Glutamatergic neuron (in vitro differentiated cells): ENCODE measurements at regions not wholly inside any gene's neighbourhood (a gene's known extent, or its start where the extent isn't known, plus 50 kb on each side); places are given as distances from the start of the nearest gene placed in this dataset.
"Not testable (repeated sequence)": the region's sequence is repeated elsewhere in the genome, so short reads cannot be mapped to it uniquely, and the experiment has no call there.

ENCODE experiments used
- DNase-seq: peaks from one replicate; pipeline ENCODE4 v3.0.0; 2022
- H3K27ac Mint-ChIP-seq: one replicate; pipeline ENCODE4 v1.8.0; 2020; ENCODE audit warnings: mild to moderate bottlenecking, mixed read lengths, inconsistent platforms; ENCODE audit not compliant: unreplicated experiment
- H3K27me3 Mint-ChIP-seq: one replicate; pipeline ENCODE4 v1.8.0; 2020; ENCODE audit warnings: mild to moderate bottlenecking, moderate library complexity, mixed read lengths, inconsistent platforms; ENCODE audit not compliant: unreplicated experiment
- H3K36me3 Mint-ChIP-seq: one replicate; pipeline ENCODE4 v1.8.0; 2020; ENCODE audit warnings: mild to moderate bottlenecking, mixed read lengths, inconsistent platforms; ENCODE audit not compliant: unreplicated experiment
- H3K4me1 Mint-ChIP-seq: one replicate; pipeline ENCODE4 v1.8.0; 2020; ENCODE audit warnings: mild to moderate bottlenecking, low read depth, mixed read lengths, inconsistent platforms; ENCODE audit not compliant: unreplicated experiment
- H3K4me3 Mint-ChIP-seq: one replicate; pipeline ENCODE4 v1.8.0; 2020; ENCODE audit warnings: mild to moderate bottlenecking, mixed read lengths, inconsistent platforms; ENCODE audit not compliant: unreplicated experiment
- H3K9me3 Mint-ChIP-seq: one replicate; pipeline ENCODE4 v1.8.0; 2020; ENCODE audit warnings: mild to moderate bottlenecking, moderate library complexity, mixed read lengths, inconsistent platforms; ENCODE audit not compliant: unreplicated experiment
- CTCF ChIP-seq: fragments of 200-600 bp; sonication (generic); IDR thresholded peaks from one replicate; pipeline ENCODE4 v1.5.0; 2021; ENCODE audit not compliant: partially characterized antibody, unreplicated experiment

- Mint-ChIP-seq H3K4me3 (no peak overlapping the region), H3K36me3 (peaks cover 3% of the 10 kb centered on the region), H3K27me3 (no peaks in the 10 kb centered on the region), H3K4me1 (no peaks in the 10 kb centered on the region), H3K9me3 (peaks cover 1% of the 10 kb centered on the region), H3K27ac (no peak overlapping the region)
- DNase-seq: no peak
- no peak for TF ChIP-seq CTCF
These were observed 292.7 kb upstream of the ADARB2 start for GRCh38 chr10:2030046-2030445.

DNA sequence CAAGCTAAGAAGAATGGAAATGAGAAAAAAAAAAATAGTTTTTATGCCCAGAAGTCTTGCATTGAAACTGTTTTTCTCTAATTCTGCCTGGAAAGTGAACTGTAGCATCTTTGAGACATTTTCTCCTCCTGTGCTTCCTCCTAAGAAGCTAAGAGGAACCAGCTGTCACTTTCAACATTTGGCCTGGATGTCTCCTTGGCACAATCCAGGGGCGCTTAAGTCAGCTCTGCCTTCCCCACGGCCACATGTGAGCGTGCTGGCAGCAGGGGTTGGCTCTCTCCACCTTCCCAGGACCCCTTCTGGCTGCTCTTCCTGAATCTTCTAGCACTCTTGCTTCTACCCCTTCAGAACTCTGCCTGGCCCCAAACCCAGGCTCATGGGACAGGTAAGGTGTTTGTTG is 289.6 kb upstream of the ADARB2 start:
- H3K27ac Mint-ChIP-seq: no peak overlapping the region

DNA sequence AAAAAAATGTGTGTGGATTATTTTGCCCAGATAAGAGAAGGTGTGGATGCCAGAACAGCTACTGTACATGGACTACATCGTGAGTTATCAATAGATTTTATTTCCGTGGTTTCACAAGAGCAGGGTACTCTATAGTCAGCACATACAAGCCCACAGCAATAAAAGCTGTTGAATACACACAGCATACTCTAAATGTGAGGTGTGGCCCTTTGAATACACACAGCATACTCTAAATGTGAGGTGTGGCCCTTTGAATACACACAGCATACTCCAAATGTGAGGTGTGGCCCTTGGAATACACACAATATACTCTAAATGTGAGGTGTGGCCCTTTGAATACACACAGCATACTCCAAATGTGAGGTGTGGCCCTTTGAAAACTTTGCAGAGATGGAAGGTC is 287.4 kb upstream of the ADARB2 start:
- H3K36me3 Mint-ChIP-seq, H3K9me3 Mint-ChIP-seq, H3K27me3 Mint-ChIP-seq: not testable (repeated sequence)

More for the DNA sequence above, 289.6 kb upstream of the ADARB2 start:
- no peak for TF ChIP-seq CTCF
- Mint-ChIP-seq H3K27me3 (no peaks in the 10 kb centered on the region), H3K36me3 (no peaks in the 10 kb centered on the region), H3K9me3 (peaks cover 1% of the 10 kb centered on the region), H3K4me3 (no peak overlapping the region), H3K4me1 (no peaks in the 10 kb centered on the region)
- no peak for DNase-seq

GRCh38 chr10:2023687-2024086 is 286.4 kb upstream of the ADARB2 start:
- Mint-ChIP-seq H3K27ac (no peak overlapping the region), H3K4me3 (no peak overlapping the region), H3K9me3 (peaks cover 3% of the 10 kb centered on the region), H3K4me1 (no peaks in the 10 kb centered on the region), H3K27me3 (no peaks in the 10 kb centered on the region), H3K36me3 (no peaks in the 10 kb centered on the region)
- no peak for DNase-seq
- TF ChIP-seq CTCF: no peak

More for the DNA sequence above, 287.4 kb upstream of the ADARB2 start:
- not testable (repeated sequence) for H3K4me1 Mint-ChIP-seq, H3K4me3 Mint-ChIP-seq, H3K27ac Mint-ChIP-seq, DNase-seq

DNA sequence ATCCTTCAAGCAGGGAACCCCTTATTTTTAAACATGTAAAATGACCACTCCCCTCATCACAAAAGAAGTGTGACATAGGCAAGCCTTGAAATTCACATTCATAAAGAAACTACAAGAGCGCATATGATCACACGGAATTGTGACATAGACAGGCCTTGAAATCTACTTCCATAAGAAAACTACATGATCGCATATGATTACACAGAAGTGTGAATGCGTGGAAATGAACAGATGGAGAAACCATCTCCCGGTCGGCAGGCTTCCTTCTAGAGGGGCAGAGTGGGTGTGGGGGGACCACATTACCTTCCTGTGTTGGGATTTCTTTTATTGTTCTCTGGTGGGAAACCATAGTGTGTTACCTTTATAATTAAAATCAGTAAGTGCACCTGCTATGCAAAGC is 285.1 kb upstream of the ADARB2 start:
- peaks cover 3% of the 10 kb centered on the region for H3K9me3 Mint-ChIP-seq
- H3K36me3 Mint-ChIP-seq: no peaks in the 10 kb centered on the region
- no peak overlapping the region for H3K27ac Mint-ChIP-seq
- DNase-seq: no peak
- no peak overlapping the region for H3K4me3 Mint-ChIP-seq
- H3K4me1 Mint-ChIP-seq: no peaks in the 10 kb centered on the region
- no peak for TF ChIP-seq CTCF
- no peaks in the 10 kb centered on the region for H3K27me3 Mint-ChIP-seq

GRCh38 chr10:2020836-2021235 is 283.5 kb upstream of the ADARB2 start:
- TF ChIP-seq CTCF: no peak
- Mint-ChIP-seq H3K36me3 (no peaks in the 10 kb centered on the region), H3K4me3 (no peak overlapping the region), H3K9me3 (peaks cover 3% of the 10 kb centered on the region), H3K27me3 (no peaks in the 10 kb centered on the region), H3K27ac (no peak overlapping the region), H3K4me1 (no peaks in the 10 kb centered on the region)
- no peak for DNase-seq
